ENCODE measurements at regions not wholly inside any gene's neighbourhood (a gene's known extent, or its start where the extent isn't known, plus 50 kb on each side); places are given as distances from the start of the nearest gene placed in this dataset.

DNA sequence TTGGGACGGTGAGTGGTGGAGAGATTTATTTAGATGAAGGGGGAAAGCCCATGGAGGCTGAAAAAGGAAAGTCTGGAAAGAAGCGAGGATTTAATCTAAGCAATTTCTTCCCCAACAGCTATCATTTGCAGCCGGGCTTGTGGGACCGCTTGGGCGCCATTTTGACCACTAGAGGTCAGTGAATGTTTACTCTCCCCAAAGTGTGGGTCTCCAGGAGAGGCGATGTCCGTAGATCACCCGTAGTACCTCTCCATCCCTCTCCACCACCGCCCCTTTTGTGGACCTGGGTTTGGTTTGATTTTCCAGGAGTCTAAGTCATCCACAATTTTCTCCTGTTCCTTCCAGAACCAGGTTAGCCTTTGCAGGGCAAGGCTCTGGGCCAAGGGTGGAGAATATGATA, 91.2 kb upstream of the PARP11 start:
- DNase-seq (ENCODE audit: low spot score) = peak; percentile 72

DNA sequence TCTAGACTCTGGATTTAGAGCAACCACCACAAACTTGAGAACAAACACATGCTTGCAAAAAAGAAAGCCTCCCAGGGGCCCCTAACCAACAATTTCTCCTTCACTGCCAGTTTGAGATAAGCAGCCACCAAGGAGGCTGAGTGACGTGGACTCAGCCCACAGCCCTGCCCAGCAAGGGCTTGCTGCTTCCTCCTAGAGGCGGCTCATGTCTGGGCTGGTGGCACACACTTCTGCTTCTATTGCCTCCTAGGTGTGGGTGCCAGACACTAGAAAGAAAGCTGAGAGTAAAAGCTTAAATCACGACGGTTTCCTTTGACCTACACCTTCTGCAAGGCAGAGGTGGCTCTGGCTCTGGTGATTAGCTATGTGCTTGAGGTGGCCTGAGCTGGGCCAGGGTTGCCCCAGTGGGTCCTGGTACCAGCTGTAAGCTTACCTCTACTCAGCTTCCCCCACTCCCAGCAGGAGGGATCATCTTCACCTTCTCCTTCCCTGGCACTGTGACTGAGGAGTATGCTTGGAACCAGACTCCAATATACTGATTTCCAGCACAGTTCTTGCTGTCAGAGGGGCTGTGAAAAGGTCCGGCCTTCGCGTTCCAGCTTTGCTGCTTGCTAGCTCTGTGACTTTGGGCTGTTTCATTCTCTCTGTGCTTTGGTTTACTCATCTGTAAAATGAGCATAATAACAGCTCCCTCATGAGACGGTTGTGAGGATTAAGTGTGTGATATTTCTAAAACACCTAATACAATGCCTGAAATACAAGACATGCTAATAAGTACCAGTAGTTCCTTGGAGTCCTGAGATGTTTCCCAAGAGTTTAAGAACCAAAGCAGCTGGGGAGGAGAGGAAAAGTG, 89.7 kb upstream of the PARP11 start:
- peak; percentile 91 for DNase-seq (ENCODE audit: low spot score)

DNA sequence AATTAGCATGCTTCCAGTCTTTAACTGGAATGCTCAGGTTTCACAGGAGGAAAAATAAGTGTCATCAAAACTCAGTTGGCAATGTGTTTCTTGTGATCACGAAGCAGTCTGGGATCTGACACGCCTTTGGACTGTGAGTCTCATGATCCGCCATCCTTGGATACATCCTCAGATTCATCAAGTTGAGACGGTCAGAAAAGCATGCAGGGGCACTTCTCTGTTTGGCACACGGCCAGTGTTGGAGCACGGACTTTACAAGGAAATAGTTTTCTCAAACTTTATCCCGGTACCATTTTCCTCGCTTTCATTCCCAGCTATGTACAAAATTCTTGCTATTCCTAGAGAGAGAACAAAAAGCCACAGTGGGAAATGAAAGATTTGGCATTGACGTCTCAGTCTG, 88.4 kb upstream of the PARP11 start:
- peak; percentile 82 for DNase-seq (ENCODE audit: low spot score)

DNA sequence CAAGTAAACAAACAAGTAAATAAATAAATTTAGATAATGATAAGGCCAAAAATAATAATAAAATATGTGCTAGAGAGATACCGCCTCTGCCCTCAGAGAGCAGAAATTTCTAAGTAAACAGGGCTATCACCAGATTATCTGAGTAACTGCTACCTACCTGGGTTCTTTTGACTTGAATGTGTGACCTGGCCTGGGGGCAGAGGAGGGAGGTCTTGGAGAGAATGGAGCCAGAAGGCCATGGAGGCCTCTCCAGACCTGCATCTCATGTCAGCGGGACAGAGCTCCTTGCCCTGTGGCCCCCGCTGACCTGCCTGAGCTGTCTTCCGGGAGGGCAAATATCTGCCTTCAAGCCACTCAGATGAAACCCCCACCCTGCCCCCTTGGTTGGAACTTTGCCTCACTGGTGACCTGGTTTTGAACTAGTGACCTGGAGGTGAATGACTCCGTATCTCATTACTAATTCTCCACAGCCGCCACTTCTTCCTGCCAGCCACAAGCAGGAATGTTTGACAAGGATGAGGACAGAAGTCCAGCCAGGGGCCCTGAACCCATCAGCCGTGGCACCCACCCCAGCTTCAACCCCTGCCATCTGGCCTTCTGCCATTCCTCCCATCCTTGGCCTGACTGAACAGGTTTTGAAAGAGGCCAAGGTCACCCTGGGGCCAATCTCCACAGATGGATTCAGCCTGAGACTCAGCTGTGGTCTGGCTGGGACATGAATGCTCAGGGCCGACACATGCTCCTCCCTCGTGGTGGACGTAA, 86.8 kb upstream of the PARP11 start:
- DNase-seq (ENCODE audit: low spot score) = no peak

DNA sequence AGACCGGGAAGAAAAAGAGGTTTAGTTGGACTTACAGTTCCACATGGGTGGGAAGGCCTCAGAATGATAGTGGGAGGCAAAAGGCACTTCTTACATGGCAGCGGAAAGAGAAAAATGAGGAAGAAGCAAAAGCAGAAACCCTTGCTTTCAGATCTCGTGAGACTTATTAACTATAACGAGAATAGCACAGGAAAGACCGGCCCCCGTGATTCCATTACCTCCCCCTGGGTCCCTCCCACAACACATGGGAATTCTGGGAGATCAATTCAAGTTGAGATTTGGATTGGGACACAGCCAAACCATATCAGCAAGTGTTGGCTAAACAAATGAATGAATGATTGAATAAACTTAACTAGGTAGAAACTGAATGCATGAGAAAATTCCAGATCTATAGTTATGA, 85.3 kb upstream of the PARP11 start:
- DNase-seq (ENCODE audit: low spot score) = no peak

DNA sequence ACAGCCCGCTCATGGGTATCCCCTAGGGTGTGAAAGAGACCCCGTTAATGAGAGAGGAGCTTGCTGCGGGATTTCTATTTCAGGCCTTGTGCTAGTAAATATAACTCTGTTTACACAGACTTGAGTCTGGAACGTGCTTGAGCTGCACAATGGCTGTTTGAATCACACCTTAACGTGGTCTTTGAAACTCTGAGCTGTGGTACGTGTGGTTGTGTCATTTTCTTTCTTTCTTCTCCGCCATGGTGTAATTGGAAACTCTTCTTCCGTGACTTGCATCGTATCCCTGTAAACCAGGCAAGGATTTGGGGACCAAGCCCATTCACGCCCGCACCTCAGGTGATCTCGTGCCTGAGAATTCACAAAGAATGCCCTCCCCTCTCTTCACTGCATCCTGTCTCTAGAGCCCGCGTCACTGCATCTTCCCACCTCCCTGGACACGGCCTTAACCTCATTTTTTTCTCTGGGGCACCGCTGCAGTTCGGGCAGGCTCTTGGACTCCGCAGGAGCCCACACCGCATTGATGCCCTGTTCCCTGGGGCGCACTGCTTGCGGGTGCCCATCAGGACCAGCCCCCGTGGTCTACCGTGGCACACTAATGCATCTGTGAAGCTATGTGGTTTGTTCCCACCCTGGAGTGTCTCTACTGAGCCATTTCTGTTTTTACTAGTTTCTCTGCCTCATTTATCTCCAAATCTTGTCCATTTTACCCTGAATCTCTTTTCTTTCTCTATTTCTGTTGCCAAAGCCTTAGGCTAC, 78.4 kb upstream of the PARP11 start:
- DNase-seq (ENCODE audit: low spot score) = no peak

DNA sequence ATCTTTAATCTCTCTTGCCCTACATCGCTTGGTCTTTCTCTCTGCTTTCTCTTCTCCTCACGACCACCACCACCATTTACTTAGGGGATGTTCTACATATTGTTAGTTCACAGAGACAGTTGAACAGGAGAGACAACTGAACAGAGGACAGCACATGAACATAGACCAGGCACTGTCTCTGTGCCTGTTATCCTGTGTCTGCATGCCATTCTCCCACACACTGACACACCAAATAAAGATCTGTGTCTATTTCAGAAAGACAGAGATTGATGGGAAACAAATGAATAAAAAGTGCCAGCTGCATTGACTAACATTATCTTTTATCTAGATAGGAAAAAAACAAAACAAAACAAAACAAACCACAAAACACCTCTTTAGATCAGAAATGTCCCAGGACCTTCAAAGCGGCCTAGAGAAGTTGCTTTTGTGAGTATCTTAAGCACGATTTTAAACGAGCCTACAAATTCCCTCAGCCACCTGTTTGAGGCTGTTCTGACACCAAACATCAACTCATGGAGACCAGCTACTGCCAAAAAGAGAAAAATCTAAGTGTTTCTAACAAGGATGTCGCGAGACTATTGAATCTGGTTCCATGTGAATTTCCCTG, 77.6 kb upstream of the PARP11 start:
- no peak for DNase-seq (ENCODE audit: low spot score)

DNA sequence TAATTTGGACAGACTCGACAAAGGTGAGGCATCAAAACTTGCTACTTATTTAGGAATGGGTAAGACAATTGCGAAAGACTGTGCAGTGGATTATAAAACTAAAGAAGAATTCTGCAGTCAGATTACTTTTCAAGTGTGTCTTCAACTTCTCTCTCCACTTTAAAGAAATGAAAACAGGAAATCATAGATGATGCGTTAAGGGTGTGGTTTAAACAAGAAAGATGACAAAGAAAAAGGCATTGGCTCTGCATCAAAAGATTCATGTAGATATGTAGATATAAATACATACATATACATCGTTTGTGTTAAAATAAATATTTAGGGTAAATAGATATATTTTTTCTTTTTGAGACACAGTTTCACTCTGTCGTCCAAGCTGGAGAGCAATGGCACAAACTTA, 74.6 kb upstream of the PARP11 start:
- no peak for DNase-seq (ENCODE audit: low spot score)

DNA sequence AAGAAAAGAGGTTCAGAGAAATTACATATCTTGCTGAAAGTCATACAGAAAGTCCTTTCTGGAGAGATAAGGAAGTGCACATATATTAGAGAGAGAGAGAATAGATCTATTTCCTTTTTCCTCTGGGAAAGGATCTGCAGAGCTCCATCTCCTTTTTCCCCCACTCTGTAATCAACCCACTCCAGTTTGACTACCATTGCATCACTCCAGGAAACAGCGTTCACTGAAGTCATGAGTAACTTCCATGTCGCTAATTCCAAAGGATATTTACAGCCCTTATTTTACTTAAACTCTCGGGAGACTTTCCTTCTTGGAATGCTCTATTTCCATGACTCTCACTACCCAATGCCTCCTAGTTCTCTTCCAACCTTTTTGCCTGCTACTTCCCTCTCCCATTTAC, 72.5 kb upstream of the PARP11 start:
- DNase-seq (ENCODE audit: low spot score) = no peak

DNA sequence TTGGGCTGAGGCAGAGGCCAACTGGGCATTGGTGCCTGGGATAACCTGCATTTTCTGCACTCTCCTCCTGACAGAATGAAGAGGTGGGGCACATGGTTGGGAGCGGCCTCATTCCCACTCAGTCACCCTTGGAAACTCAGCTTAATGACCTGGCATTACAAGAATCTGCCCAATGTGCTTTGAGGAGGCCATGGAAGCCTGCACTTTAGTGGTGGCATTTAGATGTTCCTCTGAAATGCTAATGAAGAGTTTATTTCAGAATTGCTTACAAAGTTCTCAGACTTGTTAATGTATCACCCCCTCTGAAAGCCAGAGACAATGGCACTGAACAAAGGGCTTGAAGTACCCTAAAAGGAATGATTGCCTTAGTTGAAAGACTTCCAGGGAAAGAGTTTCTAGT, 71.4 kb upstream of the PARP11 start:
- DNase-seq (ENCODE audit: low spot score) = no peak

DNA sequence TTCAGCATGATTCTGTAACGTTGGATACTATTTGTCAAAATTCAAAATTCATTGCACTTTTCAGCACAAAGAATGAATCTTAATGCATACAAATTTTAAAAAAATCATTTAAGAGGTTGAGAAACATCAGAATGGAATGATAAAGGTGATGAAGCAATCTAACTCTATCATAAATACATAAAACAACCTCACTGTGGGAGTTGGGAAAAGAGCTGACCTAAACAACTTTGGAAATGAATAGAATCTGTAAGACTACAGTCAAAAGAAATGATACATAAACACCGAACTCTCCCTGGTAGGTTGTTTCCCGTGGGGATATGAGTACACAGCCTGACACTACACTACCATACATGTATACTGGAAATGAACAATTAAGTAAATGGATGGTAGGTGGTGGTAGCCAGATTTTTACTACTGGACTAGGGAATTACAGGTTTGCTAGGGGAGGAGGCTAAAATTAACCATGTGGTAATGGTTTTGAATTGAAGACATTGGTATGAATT, 64.9 kb upstream of the PARP11 start:
- DNase-seq (ENCODE audit: low spot score) = no peak

DNA sequence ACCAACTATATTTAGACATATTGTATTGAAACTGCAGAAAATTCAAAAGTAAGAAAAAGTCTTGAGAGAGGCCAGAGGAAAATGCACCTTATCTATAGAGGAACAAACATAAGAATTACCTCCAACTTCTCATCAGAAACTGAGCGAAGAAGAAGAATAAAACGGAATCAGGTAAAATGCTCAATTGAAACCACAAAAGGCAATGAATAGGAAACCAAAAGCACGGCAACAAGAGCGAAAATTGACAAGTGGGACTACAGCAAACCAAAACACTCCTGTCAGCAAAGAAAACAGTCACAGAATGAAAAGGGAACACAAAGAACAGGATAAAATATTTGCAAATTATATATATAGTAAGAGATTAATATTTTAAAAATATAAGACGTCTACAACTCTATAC, 61.9 kb upstream of the PARP11 start:
- DNase-seq (ENCODE audit: low spot score) = no peak

DNA sequence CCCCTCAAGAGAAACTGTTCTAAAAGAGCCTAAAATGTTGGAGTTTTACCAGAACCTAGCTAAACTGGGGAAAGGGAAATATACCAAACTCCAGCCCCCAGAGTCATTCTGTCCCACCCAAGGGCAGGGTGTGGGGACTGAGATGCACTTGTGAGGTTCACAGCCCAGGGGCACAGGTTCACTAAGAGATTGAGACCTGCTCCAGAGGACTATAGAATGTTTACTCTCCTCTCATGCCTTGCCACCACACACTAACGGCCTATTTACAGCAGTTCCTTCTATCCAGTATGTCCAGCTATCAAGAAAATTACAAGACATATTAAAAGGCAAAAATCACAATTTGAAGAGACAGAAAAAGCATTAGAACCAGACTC, 60.6 kb upstream of the PARP11 start:
- no peak for DNase-seq (ENCODE audit: low spot score)

DNA sequence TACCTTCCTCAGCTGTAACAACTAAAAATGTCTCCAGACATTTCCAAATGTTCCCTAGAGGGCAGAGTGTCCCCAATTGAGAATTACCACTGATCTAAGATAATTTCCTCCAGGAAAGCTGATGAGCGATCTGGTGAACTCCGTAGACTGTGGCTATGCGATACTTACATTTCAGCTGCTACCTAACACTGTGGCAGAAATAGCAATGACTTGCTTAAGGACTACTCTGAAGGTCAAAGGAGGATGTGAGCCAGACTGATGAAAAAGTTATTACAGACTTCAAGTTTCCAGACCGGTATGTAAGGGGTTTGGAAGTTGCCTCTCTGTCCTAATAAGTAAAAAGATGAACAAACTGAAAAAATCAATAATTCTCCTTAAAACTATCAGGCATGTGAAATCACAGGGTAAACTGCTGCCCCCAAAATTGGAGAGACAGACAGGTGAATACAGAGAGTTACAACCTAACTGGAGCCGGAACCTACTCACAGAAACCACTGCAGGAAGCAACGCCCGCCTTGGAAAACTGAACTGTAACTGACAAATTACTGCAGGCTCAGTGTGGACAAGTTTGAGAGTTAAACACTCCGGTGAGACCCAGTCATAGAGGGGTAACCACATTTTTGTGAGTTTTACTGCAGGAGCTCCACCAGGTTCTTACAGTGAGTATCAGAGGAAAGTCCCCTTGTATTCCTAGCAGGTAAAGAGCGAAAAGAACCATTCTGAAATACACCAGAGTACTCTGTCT, 60.0 kb upstream of the PARP11 start:
- DNase-seq (ENCODE audit: low spot score) = no peak

DNA sequence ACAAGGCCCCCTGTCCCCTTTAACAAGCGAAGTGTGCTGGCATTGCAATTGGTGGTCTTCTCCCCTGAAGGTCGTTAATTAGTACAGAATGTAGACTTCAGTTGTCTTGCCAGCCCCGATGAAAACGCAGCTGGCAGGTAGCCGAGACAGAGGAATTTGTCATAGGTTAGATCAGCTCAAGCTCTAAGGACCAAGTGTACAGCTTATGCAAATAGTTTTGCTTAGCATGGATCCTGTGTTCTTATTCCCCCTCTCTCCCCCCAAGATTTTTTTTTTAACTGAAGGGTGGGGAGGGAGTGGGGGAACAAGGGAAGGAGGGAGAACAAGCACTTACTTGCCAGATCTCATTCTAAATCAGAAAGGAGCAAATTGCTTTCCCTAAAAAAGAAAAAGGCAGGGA, 58.6 kb upstream of the PARP11 start:
- DNase-seq (ENCODE audit: low spot score) = peak; percentile 64

DNA sequence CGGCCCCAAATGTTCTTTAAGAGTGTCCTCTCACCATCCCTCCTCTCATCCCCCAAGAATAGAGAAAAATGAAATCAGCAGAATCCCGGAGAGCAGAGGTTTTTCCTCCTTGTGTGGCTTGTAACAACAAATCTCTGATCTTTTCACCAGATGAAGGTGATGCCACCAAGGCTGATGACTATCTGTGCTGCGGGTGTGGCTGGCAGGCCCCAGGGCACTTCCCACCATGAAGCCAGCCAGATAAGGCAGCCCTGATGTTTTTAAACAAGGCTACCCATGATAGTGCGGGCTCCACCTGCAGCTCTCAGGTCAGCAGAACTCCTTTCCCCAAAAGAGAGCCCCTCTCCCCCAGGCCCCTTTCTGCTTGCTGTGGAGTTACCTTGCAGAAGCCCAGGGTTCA, 58.0 kb upstream of the PARP11 start:
- no peak for DNase-seq (ENCODE audit: low spot score)

DNA sequence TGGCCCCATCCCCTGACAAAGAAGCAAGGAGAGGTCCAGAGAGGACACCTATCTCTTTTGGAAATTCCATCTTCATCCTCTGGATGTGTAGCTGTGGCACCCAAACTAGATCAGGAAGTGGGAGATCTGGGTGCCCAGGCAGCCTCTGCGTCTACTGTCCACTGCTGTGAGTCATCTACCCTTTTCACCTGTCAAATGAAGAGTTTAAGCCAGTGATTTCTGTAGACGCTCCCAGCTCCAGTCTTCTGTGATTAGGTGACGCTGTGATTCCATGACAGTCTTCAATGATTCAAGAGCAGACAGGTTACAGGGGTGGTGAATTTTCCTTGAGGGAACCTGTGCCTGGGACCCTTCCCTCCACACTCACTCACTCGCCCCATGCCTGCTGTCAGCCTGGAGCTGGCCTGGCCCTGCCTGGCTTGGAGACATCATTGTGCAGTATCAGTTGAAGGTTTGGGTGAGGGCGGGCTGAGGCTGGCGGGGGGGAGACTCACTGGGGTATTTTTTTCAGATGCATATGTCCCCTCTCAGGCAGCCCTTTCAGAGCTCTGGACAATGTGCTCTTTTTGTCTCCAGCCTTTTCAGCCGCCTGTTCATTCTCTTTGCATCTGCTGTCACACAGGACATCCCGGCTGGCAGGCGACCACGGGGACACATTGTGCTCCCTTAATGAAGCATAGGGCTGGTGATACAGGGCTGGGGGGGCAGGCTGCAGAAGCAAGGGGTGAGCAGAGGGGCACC, 56.8 kb upstream of the PARP11 start:
- DNase-seq (ENCODE audit: low spot score) = no peak

DNA sequence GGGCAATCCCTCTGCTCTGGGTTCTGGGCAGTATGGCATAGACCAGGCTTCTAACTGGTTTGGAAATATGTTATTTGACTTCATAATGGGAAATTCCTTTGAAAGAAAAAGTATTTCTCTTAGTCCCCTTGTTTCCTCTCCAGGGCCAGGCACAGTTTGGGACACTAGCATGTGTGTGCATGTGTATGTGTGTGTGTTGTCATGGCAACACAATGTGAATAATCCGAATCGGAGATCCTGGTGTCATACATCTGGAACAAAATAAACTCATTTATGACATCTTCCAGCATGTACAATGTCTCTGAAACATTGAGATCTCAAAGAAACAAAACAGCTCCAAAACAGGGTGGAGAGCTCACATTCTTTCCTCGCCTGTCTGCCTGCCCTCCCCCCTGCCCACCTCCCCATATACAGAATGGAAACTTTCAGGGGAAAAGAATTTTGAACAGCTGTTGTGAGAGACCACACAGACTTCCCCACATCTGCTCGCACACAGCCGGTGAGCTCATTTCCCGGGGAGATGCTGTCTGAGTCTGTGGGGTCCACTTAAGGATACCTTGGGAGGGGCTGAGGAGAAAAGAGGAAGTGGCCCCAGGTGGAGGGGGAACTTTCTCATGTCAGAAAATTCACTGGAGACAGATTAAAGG, 55.5 kb upstream of the PARP11 start:
- DNase-seq (ENCODE audit: low spot score) = peak; percentile 91

DNA sequence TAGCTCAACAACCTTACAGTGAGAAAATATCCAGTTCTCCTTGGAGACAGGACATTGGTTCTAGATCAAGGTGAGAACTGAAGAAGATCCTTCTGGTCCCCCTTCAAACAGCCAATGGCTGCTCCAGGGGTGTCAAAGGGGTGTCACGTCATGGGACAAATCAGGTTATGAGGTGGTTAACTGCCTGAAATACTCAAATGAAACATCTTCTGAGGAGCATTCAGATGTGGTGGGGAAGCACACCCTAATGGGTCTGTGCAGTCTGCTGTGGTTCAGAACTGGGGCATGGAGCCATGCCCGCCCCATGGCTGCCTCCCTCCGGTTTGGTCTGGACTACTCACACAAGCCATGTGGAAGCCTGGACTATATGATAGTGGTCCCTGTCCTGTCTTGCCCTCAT, 52.4 kb upstream of the PARP11 start:
- DNase-seq (ENCODE audit: low spot score) = no peak

DNA sequence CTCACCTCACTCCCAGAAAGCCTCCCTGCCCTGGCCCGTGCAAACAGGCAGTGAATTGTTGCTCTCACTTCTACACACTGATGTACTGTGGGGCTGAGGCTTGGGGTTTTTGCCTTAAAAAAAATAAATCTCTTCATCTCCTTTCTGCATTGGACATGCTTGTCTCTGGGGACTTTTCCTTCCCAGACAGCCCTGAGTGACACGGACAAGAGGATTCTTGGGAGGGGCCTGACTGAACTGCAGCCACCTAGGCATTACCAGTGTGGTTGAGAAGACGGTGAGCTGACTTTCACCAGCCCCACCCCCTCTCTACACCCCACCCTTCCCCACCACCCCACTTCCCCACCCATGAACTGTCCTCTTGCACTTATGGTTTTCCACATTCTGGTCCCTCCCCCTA, 51.6 kb upstream of the PARP11 start:
- no peak for DNase-seq (ENCODE audit: low spot score)

All from umbilical cord (tissue), 1 donor.